GM23338 (cell line): ENCODE measurements at regions not wholly inside any gene's neighbourhood (a gene's known extent, or its start where the extent isn't known, plus 50 kb on each side); places are given as distances from the start of the nearest gene placed in this dataset.

Source experiments
- ATAC-seq: fragments of 200-7000 bp; cut with Tn5 transposase; 3 replicates; pipeline ENCODE4 v1.9.1; 2020
- DNase-seq: peaks from one replicate; pipeline ENCODE4 v3.0.0-alpha.2; 2015; ENCODE audit warnings: low spot score
- H2AFZ ChIP-seq: fragments of 200-600 bp; sonication (generic); 2 replicates; pipeline ENCODE4 v1.8.0; 2016; ENCODE audit warnings: antibody characterized with exemption, mild to moderate bottlenecking, moderate library complexity
- H3F3A ChIP-seq: fragments of 200-600 bp; sonication (generic); replicated peaks from 2 replicates; pipeline ENCODE4 v1.8.0; 2017; ENCODE audit warnings: antibody characterized with exemption, mixed run types, low read depth
- H3K27ac ChIP-seq: fragments of 200-600 bp; sonication (generic); 2 replicates; pipeline ENCODE4 v1.6.1; 2016; ENCODE audit warnings: low read depth
- H3K27me3 ChIP-seq: fragments of 200-600 bp; sonication (generic); 2 replicates; pipeline ENCODE4 v1.8.0; 2016; ENCODE audit warnings: mild to moderate bottlenecking, mixed run types, moderate library complexity; ENCODE audit not compliant: insufficient read depth
- H3K36me3 ChIP-seq: fragments of 200-600 bp; sonication (generic); 2 replicates; pipeline ENCODE4 v1.8.0; 2016; ENCODE audit warnings: mild to moderate bottlenecking; ENCODE audit not compliant: insufficient read depth
- H3K4me1 ChIP-seq: fragments of 200-600 bp; sonication (generic); 2 replicates; pipeline ENCODE4 v1.8.0; 2016; ENCODE audit warnings: mild to moderate bottlenecking, moderate library complexity; ENCODE audit not compliant: insufficient read depth
- H3K4me2 ChIP-seq: fragments of 200-600 bp; sonication (generic); 2 replicates; pipeline ENCODE4 v1.7.1; 2017; ENCODE audit warnings: mixed run types
- H3K4me3 ChIP-seq: fragments of 200-600 bp; sonication (generic); 2 replicates; pipeline ENCODE4 v1.6.1; 2016; ENCODE audit warnings: mixed run types
- H3K79me2 ChIP-seq: fragments of 200-600 bp; sonication (generic); replicated peaks from 2 replicates; pipeline ENCODE4 v1.8.0; 2017; ENCODE audit warnings: mild to moderate bottlenecking; ENCODE audit not compliant: insufficient read depth
- H3K9me2 ChIP-seq: fragments of 200-600 bp; sonication (generic); 2 replicates; pipeline ENCODE4 v1.8.0; 2017; ENCODE audit not compliant: insufficient read depth
- H4K20me1 ChIP-seq: fragments of 200-600 bp; sonication (generic); replicated peaks from 2 replicates; pipeline ENCODE4 v1.8.0; 2017; ENCODE audit warnings: mild to moderate bottlenecking; ENCODE audit not compliant: insufficient read depth
- H3K27ac Mint-ChIP-seq: 2 replicates; pipeline ENCODE4 v1.8.0; 2020; ENCODE audit warnings: inconsistent platforms, mild to moderate bottlenecking, moderate library complexity, mixed read lengths
- H3K27me3 Mint-ChIP-seq: 3 replicates; pipeline ENCODE4 v1.8.0; 2022; ENCODE audit warnings: low read depth, mild to moderate bottlenecking, moderate library complexity, mixed read lengths, inconsistent platforms; ENCODE audit not compliant: insufficient read depth, poor library complexity
- H3K36me3 Mint-ChIP-seq: 3 replicates; pipeline ENCODE4 v1.8.0; 2021; ENCODE audit warnings: low read depth, mild to moderate bottlenecking, inconsistent platforms, moderate library complexity, mixed read lengths
- H3K4me1 Mint-ChIP-seq: 3 replicates; pipeline ENCODE4 v1.8.0; 2020; ENCODE audit warnings: mild to moderate bottlenecking, inconsistent platforms, mixed read lengths
- H3K4me3 Mint-ChIP-seq: 3 replicates; pipeline ENCODE4 v1.8.0; 2021; ENCODE audit warnings: moderate library complexity, mild to moderate bottlenecking, inconsistent platforms, mixed read lengths
- H3K9me3 Mint-ChIP-seq: 3 replicates; pipeline ENCODE4 v1.8.0; 2020; ENCODE audit warnings: moderate library complexity, mild to moderate bottlenecking, inconsistent platforms, mixed read lengths
- EZH2 ChIP-seq: fragments of 200-600 bp; sonication (generic); IDR thresholded peaks from one replicate; pipeline ENCODE4 v1.8.0; 2017; ENCODE audit warnings: antibody characterized with exemption, mild to moderate bottlenecking, low read depth; ENCODE audit not compliant: unreplicated experiment
- EZH2phosphoT487 ChIP-seq: fragments of 200-600 bp; sonication (generic); IDR thresholded peaks from one replicate; pipeline ENCODE4 v1.8.1; 2018; ENCODE audit warnings: antibody characterized with exemption; ENCODE audit not compliant: unreplicated experiment
- JUNB ChIP-seq: IDR thresholded peaks from one replicate; pipeline ENCODE4 v1.6.1; 2016; ENCODE audit warnings: antibody characterized with exemption; ENCODE audit not compliant: unreplicated experiment
- POLR2AphosphoS5 ChIP-seq: IDR thresholded peaks from 2 replicates; pipeline ENCODE4 v1.6.1; 2016; ENCODE audit warnings: antibody characterized with exemption, low read depth
- ZNF114 ChIP-seq: fragments of 250-450 bp; sonication (Bioruptor Pico); IDR thresholded peaks from 2 replicates; pipeline ENCODE4 v1.5.0; 2020; ENCODE audit warnings: mild to moderate bottlenecking, moderate library complexity
- ZNF331 ChIP-seq: fragments of 250-450 bp; sonication (Bioruptor Pico); IDR thresholded peaks from 2 replicates; pipeline ENCODE4 v1.5.0; 2020; ENCODE audit warnings: low read depth, mild to moderate bottlenecking, moderate library complexity
- TF ChIP-seq, protein P1 (sequence below): fragments of 250-450 bp; sonication (Bioruptor Pico); IDR thresholded peaks from 2 replicates; pipeline ENCODE4 v1.5.0; 2020; ENCODE audit warnings: mild to moderate bottlenecking, moderate library complexity
- TF ChIP-seq, protein P2 (sequence below): IDR thresholded peaks from 2 replicates; pipeline ENCODE4 v1.6.1; 2016; ENCODE audit warnings: antibody characterized with exemption
- TF ChIP-seq, protein P3 (sequence below): IDR thresholded peaks from one replicate; pipeline ENCODE4 v1.6.1; 2018; ENCODE audit warnings: antibody characterized with exemption; ENCODE audit not compliant: unreplicated experiment

DNA sequence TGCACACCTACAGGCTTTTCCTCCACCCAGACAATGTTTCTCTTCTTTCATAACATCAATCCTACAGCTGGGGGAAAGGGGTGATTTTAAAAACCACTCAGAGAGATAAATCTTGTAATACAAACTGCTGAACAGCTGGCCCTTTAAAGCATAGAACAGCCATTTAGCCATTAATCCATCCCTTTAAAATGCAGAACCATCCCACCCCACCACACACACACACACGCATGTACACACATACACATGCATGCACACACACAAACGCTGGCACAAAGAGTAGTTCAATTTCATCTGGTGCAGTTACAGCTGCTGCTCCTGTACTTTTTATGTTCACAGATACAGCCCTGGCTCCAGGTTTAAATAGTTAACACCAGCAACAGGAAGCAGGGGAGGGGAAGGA is 426.1 kb downstream of the MID1IP1 start (continued):
- TF ChIP-seq, protein P1, sequence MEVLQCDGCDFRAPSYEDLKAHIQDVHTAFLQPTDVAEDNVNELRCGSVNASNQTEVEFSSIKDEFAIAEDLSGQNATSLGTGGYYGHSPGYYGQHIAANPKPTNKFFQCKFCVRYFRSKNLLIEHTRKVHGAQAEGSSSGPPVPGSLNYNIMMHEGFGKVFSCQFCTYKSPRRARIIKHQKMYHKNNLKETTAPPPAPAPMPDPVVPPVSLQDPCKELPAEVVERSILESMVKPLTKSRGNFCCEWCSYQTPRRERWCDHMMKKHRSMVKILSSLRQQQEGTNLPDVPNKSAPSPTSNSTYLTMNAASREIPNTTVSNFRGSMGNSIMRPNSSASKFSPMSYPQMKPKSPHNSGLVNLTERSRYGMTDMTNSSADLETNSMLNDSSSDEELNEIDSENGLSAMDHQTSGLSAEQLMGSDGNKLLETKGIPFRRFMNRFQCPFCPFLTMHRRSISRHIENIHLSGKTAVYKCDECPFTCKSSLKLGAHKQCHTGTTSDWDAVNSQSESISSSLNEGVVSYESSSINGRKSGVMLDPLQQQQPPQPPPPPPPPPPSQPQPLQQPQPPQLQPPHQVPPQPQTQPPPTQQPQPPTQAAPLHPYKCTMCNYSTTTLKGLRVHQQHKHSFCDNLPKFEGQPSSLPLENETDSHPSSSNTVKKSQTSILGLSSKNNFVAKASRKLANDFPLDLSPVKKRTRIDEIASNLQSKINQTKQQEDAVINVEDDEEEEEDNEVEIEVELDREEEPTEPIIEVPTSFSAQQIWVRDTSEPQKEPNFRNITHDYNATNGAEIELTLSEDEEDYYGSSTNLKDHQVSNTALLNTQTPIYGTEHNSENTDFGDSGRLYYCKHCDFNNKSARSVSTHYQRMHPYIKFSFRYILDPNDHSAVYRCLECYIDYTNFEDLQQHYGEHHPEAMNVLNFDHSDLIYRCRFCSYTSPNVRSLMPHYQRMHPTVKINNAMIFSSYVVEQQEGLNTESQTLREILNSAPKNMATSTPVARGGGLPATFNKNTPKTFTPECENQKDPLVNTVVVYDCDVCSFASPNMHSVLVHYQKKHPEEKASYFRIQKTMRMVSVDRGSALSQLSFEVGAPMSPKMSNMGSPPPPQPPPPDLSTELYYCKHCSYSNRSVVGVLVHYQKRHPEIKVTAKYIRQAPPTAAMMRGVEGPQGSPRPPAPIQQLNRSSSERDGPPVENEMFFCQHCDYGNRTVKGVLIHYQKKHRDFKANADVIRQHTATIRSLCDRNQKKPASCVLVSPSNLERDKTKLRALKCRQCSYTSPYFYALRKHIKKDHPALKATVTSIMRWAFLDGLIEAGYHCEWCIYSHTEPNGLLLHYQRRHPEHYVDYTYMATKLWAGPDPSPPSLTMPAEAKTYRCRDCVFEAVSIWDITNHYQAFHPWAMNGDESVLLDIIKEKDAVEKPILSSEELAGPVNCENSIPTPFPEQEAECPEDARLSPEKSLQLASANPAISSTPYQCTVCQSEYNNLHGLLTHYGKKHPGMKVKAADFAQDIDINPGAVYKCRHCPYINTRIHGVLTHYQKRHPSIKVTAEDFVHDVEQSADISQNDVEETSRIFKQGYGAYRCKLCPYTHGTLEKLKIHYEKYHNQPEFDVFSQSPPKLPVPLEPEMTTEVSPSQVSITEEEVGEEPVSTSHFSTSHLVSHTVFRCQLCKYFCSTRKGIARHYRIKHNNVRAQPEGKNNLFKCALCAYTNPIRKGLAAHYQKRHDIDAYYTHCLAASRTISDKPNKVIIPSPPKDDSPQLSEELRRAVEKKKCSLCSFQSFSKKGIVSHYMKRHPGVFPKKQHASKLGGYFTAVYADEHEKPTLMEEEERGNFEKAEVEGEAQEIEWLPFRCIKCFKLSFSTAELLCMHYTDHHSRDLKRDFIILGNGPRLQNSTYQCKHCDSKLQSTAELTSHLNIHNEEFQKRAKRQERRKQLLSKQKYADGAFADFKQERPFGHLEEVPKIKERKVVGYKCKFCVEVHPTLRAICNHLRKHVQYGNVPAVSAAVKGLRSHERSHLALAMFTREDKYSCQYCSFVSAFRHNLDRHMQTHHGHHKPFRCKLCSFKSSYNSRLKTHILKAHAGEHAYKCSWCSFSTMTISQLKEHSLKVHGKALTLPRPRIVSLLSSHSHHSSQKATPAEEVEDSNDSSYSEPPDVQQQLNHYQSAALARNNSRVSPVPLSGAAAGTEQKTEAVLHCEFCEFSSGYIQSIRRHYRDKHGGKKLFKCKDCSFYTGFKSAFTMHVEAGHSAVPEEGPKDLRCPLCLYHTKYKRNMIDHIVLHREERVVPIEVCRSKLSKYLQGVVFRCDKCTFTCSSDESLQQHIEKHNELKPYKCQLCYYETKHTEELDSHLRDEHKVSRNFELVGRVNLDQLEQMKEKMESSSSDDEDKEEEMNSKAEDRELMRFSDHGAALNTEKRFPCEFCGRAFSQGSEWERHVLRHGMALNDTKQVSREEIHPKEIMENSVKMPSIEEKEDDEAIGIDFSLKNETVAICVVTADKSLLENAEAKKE (CRISPR knock-in tag), result no peak
- TF ChIP-seq EZH2phosphoT487 (no peak), EZH2 (no peak), POLR2AphosphoS5 (no peak)

DNA sequence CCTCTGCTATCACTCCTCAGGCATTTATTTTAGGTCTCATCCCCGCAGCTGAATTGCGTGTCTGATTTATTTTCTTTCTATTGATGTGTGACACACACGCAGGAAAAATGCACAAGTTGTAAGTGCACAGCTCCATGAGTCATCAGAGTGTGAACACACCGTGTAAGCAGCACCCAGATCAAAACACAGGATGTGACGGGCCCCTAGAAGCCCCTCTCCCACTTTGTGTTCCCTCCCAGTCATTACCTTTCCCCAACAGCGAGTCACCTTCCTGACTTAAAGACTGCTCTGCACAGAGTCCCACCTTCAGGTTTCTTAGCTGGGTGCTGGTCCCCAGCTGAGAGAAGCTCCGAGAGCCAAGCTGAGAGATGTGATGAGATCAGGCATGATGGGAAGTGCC is 436.7 kb downstream of the MID1IP1 start:
- Histone ChIP-seq H4K20me1 (no peaks in the 10 kb centered on the region), H3K4me2 (no peak overlapping the region), H3K79me2 (no peaks in the 10 kb centered on the region), H3K4me3 (no peak overlapping the region), H3K27ac (no peak overlapping the region), H3K4me1 (no peaks in the 10 kb centered on the region), H3K9me2 (no peaks in the 10 kb centered on the region), H3F3A (no peaks in the 10 kb centered on the region), H3K27me3 (no peaks in the 10 kb centered on the region), H3K36me3 (no peaks in the 10 kb centered on the region), H2AFZ (no peak overlapping the region)
- H3K36me3 Mint-ChIP-seq, result no peaks in the 10 kb centered on the region
- H3K4me1 Mint-ChIP-seq, result no peaks in the 10 kb centered on the region
- no peak overlapping the region for H3K27ac Mint-ChIP-seq
- H3K27me3 Mint-ChIP-seq, result no peaks in the 10 kb centered on the region
- H3K4me3 Mint-ChIP-seq, result no peak overlapping the region
- ATAC-seq (no peak), DNase-seq (no peak)
- no peaks in the 10 kb centered on the region for H3K9me3 Mint-ChIP-seq
- no peak for TF ChIP-seq ZNF331 (CRISPR knock-in tag)
- no peak for TF ChIP-seq ZNF114 (CRISPR knock-in tag)
- TF ChIP-seq, protein P2, sequence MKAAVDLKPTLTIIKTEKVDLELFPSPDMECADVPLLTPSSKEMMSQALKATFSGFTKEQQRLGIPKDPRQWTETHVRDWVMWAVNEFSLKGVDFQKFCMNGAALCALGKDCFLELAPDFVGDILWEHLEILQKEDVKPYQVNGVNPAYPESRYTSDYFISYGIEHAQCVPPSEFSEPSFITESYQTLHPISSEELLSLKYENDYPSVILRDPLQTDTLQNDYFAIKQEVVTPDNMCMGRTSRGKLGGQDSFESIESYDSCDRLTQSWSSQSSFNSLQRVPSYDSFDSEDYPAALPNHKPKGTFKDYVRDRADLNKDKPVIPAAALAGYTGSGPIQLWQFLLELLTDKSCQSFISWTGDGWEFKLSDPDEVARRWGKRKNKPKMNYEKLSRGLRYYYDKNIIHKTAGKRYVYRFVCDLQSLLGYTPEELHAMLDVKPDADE, result no peak
- TF ChIP-seq JUNB, result no peak
- no peak for TF ChIP-seq EZH2phosphoT487
- TF ChIP-seq, protein P3, sequence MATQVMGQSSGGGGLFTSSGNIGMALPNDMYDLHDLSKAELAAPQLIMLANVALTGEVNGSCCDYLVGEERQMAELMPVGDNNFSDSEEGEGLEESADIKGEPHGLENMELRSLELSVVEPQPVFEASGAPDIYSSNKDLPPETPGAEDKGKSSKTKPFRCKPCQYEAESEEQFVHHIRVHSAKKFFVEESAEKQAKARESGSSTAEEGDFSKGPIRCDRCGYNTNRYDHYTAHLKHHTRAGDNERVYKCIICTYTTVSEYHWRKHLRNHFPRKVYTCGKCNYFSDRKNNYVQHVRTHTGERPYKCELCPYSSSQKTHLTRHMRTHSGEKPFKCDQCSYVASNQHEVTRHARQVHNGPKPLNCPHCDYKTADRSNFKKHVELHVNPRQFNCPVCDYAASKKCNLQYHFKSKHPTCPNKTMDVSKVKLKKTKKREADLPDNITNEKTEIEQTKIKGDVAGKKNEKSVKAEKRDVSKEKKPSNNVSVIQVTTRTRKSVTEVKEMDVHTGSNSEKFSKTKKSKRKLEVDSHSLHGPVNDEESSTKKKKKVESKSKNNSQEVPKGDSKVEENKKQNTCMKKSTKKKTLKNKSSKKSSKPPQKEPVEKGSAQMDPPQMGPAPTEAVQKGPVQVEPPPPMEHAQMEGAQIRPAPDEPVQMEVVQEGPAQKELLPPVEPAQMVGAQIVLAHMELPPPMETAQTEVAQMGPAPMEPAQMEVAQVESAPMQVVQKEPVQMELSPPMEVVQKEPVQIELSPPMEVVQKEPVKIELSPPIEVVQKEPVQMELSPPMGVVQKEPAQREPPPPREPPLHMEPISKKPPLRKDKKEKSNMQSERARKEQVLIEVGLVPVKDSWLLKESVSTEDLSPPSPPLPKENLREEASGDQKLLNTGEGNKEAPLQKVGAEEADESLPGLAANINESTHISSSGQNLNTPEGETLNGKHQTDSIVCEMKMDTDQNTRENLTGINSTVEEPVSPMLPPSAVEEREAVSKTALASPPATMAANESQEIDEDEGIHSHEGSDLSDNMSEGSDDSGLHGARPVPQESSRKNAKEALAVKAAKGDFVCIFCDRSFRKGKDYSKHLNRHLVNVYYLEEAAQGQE, result no peak
